HFFc6 (cell line): ENCODE measurements at regions not wholly inside any gene's neighbourhood (a gene's known extent, or its start where the extent isn't known, plus 50 kb on each side); places are given as distances from the start of the nearest gene placed in this dataset.
A peak's percentile ranks its signal among the peaks of the same experiment; 100 is the strongest.

ENCODE experiments used
- DNase-seq: peaks from one replicate; pipeline ENCODE4 v3.0.0-alpha.2; 2018
- H3K27ac Mint-ChIP-seq: 2 replicates; pipeline ENCODE4 v1.8.0; 2020; ENCODE audit warnings: mild to moderate bottlenecking, mixed read lengths
- H3K27me3 Mint-ChIP-seq: 2 replicates; pipeline ENCODE4 v1.8.0; 2021; ENCODE audit warnings: mild to moderate bottlenecking, moderate library complexity, mixed read lengths; ENCODE audit not compliant: insufficient read depth
- H3K36me3 Mint-ChIP-seq: 2 replicates; pipeline ENCODE4 v1.8.0; 2021; ENCODE audit warnings: low read depth, mixed read lengths
- H3K4me1 Mint-ChIP-seq: 2 replicates; pipeline ENCODE4 v1.8.0; 2020; ENCODE audit warnings: low read depth, mixed read lengths
- H3K4me3 Mint-ChIP-seq: 2 replicates; pipeline ENCODE4 v1.8.0; 2020; ENCODE audit warnings: mild to moderate bottlenecking, moderate library complexity, mixed read lengths
- H3K9me3 Mint-ChIP-seq: 2 replicates; pipeline ENCODE4 v1.8.0; 2020; ENCODE audit warnings: mild to moderate bottlenecking, mixed read lengths
- TF ChIP-seq, protein P1 (sequence below): fragments of 200-600 bp; sonication (generic); IDR thresholded peaks from 2 replicates; pipeline ENCODE4 v1.5.0; 2021; ENCODE audit warnings: antibody characterized with exemption, mild to moderate bottlenecking

DNA sequence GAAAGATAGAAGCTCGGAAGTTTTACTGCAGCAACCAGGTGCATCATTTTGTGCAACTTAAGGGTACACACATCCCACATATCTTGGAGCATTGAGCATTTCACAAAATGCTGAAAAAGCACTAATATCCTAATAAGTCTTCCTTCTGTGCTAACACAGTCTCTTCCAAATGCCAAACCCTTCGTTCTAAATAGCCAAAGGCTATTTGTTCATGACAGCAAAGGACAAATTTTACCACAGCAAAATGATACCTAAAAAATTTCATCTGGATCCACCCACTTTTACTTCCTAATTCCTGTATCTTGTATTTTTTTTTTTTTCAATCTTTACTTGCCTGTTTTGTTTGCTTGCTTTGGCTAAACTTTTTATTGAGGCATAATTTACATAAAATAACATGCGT is 435.0 kb downstream of the RND3 start:
- no peak for DNase-seq
- no peaks in the 10 kb centered on the region for H3K36me3 Mint-ChIP-seq
- no peak overlapping the region for H3K27ac Mint-ChIP-seq
- H3K4me3 Mint-ChIP-seq = no peak overlapping the region
- no peaks in the 10 kb centered on the region; the same call in 1 of the 2 replicates for H3K27me3 Mint-ChIP-seq
- peaks cover 13% of the 10 kb centered on the region for H3K4me1 Mint-ChIP-seq
- no peaks in the 10 kb centered on the region for H3K9me3 Mint-ChIP-seq
- TF ChIP-seq, protein P1, sequence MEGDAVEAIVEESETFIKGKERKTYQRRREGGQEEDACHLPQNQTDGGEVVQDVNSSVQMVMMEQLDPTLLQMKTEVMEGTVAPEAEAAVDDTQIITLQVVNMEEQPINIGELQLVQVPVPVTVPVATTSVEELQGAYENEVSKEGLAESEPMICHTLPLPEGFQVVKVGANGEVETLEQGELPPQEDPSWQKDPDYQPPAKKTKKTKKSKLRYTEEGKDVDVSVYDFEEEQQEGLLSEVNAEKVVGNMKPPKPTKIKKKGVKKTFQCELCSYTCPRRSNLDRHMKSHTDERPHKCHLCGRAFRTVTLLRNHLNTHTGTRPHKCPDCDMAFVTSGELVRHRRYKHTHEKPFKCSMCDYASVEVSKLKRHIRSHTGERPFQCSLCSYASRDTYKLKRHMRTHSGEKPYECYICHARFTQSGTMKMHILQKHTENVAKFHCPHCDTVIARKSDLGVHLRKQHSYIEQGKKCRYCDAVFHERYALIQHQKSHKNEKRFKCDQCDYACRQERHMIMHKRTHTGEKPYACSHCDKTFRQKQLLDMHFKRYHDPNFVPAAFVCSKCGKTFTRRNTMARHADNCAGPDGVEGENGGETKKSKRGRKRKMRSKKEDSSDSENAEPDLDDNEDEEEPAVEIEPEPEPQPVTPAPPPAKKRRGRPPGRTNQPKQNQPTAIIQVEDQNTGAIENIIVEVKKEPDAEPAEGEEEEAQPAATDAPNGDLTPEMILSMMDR = no peak

DNA sequence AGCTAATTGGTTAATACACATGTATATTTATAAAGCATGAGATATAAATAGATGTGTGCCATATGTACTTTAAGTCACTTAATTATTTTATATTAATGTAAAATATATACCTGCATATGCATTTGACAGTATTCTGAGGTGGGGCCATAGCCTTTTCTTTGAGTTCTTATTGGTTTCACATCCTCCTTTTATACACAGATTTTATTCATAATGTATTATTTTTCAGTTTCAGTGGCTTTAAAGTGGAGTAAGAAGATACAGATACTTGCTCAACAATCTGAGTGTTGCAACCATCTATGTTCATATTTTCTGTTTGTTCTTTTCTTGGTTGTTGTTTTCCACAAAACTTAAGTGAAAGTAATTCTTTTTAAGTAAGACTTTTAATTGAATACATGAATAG is 436.5 kb downstream of the RND3 start:
- H3K36me3 Mint-ChIP-seq = no peaks in the 10 kb centered on the region
- no peak for DNase-seq
- TF ChIP-seq, protein P1 = no peak
- no peak overlapping the region for H3K27ac Mint-ChIP-seq
- peaks cover 27% of the 10 kb centered on the region for H3K4me1 Mint-ChIP-seq
- no peaks in the 10 kb centered on the region for H3K9me3 Mint-ChIP-seq
- no peak overlapping the region for H3K4me3 Mint-ChIP-seq
- no peaks in the 10 kb centered on the region; the same call in 1 of the 2 replicates for H3K27me3 Mint-ChIP-seq

DNA sequence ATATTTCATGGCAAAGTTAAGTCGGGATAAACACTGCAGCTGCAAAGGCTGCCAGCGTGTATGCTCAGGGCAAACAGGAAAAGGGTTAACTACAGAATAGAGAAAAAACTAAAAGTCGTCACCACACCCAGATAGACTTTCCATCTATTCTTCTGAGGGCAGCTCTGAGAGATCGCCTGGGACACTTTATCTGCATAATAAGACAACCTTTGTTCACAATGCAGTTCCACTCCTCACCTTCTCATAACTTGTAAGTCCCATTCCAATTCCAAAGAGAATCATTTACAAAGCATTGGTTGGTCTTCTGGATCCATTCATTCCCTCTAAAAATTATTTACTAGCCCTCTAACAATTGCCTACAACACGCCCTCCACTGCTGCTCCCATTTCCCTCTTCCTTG is 437.4 kb downstream of the RND3 start:
- no peaks in the 10 kb centered on the region for H3K9me3 Mint-ChIP-seq
- H3K4me3 Mint-ChIP-seq = no peak overlapping the region
- no peak for DNase-seq
- TF ChIP-seq, protein P1 = no peak
- peaks cover 34% of the 10 kb centered on the region for H3K4me1 Mint-ChIP-seq
- H3K27ac Mint-ChIP-seq = no peak overlapping the region
- no peaks in the 10 kb centered on the region; the same call in 1 of the 2 replicates for H3K27me3 Mint-ChIP-seq
- H3K36me3 Mint-ChIP-seq = no peaks in the 10 kb centered on the region

DNA sequence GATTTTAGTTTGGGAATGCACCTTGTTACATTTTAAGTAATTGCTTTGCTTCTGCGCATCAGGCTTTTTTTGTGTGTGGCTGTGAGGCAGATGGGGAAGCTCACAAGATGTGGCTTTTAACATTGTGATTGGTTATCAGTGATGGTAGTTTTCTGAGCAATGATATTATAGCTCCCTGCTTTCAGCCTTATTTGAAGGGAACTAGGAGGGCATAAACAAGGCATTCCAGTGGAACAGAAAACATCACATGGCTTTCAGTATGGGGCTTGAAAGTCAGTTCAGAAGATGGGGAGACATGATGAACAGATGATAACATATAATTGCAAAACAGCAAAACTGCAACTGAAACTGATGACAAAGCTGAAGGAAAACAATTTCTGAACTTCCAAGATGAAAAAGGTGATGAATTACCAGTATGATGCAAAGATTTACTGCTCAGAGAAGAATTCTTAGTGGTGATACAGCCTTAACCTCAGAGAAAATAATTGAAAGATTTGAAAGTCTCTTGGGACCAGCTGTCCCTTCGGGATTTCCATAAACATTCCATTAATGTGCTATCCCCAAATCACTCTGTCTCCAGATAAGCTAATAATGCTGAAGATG is 439.7 kb downstream of the RND3 start:
- Mint-ChIP-seq H3K27me3 (no peaks in the 10 kb centered on the region; the same call in 1 of the 2 replicates), H3K4me3 (no peak overlapping the region), H3K36me3 (no peaks in the 10 kb centered on the region), H3K9me3 (no peaks in the 10 kb centered on the region), H3K4me1 (peaks cover 39% of the 10 kb centered on the region), H3K27ac (peak overlapping the region; percentile 1; the same call in 1 of the 2 replicates)
- TF ChIP-seq, protein P1 = no peak
- DNase-seq = no peak

DNA sequence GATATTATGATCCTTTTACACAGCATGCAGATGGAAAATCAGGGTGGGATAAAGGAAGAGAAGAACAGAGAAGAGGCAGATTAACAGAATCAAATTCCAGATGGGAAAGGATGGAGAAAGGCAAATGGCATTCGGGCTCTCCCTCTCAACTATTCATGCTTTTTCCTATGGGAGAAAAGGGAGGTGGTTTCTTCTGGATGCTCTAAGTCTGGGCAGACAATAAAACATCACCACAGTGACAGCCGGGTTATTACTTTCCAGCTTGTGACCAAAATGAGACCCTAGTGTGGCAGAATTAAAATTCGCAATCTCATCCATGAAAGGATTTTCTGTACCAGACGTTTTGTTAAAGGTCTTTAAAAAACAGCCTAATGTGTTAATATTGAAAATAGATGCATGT is 440.7 kb downstream of the RND3 start:
- peak overlapping the region; percentile 81 for H3K4me3 Mint-ChIP-seq
- H3K36me3 Mint-ChIP-seq = no peaks in the 10 kb centered on the region
- H3K27ac Mint-ChIP-seq = peak overlapping the region; percentile 59
- H3K27me3 Mint-ChIP-seq = no peaks in the 10 kb centered on the region; the same call in 1 of the 2 replicates
- no peak for DNase-seq
- peaks cover 48% of the 10 kb centered on the region for H3K4me1 Mint-ChIP-seq
- no peaks in the 10 kb centered on the region for H3K9me3 Mint-ChIP-seq
- TF ChIP-seq, protein P1 = no peak
